Tibial nerve (tissue), 4 donors: ENCODE measurements at regions not wholly inside any gene's neighbourhood (a gene's known extent, or its start where the extent isn't known, plus 50 kb on each side); places are given as distances from the start of the nearest gene placed in this dataset.

ENCODE experiments used
- DNase-seq, 2 donors: peaks; one replicate each; pipeline ENCODE4 v3.0.0-alpha.2; 2019; ENCODE audit warnings: low spot score in 2 of 2
- H3K27ac ChIP-seq, 4 donors: fragments of 200-600 bp; sonication (generic) in 3 of 4; one replicate each; pipeline ENCODE4 v1.5.1; 2017 to 2019; ENCODE audit warnings: mild to moderate bottlenecking in 1 of 4
- H3K27me3 ChIP-seq, 2 donors: fragments of 200-600 bp; sonication (generic) in 1 of 2; one replicate each; pipeline versions ENCODE4 v1.5.1 to v1.6.0; 2017 to 2019
- H3K36me3 ChIP-seq, 3 donors: fragments of 200-600 bp; sonication (generic); one replicate each; pipeline ENCODE4 v1.5.1; 2018 to 2019
- H3K4me1 ChIP-seq, 4 donors: fragments of 200-600 bp; sonication (generic) in 3 of 4; one replicate each; pipeline ENCODE4 v1.5.1; 2017 to 2019
- H3K4me3 ChIP-seq, 4 donors: fragments of 200-600 bp; sonication (generic) in 3 of 4; one replicate each; pipeline ENCODE4 v1.5.1; 2017 to 2019; ENCODE audit warnings: mild to moderate bottlenecking in 1 of 4, moderate library complexity in 1 of 4
- H3K9me3 ChIP-seq, 4 donors: fragments of 200-600 bp; sonication (generic) in 3 of 4; one replicate each; pipeline ENCODE4 v1.5.1; 2017 to 2019
- EP300 ChIP-seq, 2 donors: sonication (generic); formaldehyde crosslinking; IDR thresholded peaks; one replicate each; pipeline ENCODE4 v1.6.1; 2017; ENCODE audit warnings: antibody characterized with exemption in 2 of 2, mild to moderate bottlenecking in 1 of 2
- POLR2A ChIP-seq, 2 donors: fragments of 450-650 bp; IDR thresholded peaks; one replicate each; pipeline ENCODE4 v1.6.1; 2017; ENCODE audit warnings: antibody characterized with exemption in 2 of 2, mild to moderate bottlenecking in 2 of 2, moderate library complexity in 2 of 2
- WGBS, 2 donors: methylation state at CpG; one replicate each; pipeline ENCODE4 v1.1.5; 2018; 5-methylcytosine and 5-hydroxymethylcytosine counted together
- TF ChIP-seq, protein P1 (sequence below), 5 experiments: fragments of 200-600 bp in 3 of 5; fragments of 450-650 bp in 2 of 5; sonication (generic) in 3 of 5; IDR thresholded peaks; one replicate each; pipeline ENCODE4 v1.5.1; 2016 to 2019; ENCODE audit warnings: antibody characterized with exemption in 5 of 5, mild to moderate bottlenecking in 3 of 5, moderate library complexity in 2 of 5

DNA sequence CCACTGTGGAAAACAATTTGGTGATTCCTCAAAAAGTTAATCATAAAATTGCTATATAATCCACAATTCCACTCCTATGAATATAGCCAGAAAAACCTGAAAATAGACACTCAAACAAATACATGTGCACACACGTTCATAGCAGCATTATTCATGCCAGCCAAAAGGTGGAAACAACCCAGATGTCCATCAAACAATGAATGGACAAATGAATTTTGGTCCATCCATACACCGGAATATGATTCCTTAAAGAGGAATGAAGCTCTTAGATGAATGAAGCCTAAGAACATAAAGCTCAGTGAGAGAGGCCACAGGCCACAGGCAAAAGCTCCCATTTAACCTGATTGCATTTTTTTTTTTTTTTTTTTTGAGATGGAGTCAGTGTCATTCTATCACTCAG, 114.6 kb upstream of the TNRC6C start:
- TF ChIP-seq EP300 (IDR thresholded peaks at IDR 0.05) (no peak), POLR2A (IDR thresholded peaks at IDR 0.05) (no peak)
- TF ChIP-seq, protein P1, sequence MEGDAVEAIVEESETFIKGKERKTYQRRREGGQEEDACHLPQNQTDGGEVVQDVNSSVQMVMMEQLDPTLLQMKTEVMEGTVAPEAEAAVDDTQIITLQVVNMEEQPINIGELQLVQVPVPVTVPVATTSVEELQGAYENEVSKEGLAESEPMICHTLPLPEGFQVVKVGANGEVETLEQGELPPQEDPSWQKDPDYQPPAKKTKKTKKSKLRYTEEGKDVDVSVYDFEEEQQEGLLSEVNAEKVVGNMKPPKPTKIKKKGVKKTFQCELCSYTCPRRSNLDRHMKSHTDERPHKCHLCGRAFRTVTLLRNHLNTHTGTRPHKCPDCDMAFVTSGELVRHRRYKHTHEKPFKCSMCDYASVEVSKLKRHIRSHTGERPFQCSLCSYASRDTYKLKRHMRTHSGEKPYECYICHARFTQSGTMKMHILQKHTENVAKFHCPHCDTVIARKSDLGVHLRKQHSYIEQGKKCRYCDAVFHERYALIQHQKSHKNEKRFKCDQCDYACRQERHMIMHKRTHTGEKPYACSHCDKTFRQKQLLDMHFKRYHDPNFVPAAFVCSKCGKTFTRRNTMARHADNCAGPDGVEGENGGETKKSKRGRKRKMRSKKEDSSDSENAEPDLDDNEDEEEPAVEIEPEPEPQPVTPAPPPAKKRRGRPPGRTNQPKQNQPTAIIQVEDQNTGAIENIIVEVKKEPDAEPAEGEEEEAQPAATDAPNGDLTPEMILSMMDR (IDR thresholded peaks at IDR 0.05): no peak
- Histone ChIP-seq H3K9me3 (no peaks in the 10 kb centered on the region), H3K27me3 (no peaks in the 10 kb centered on the region), H3K36me3 (no peaks in the 10 kb centered on the region), H3K4me1 (peaks cover 0 to 15% (median 7%) of the 10 kb centered on the region in 4 donors), H3K27ac (no peak overlapping the region), H3K4me3 (no peak overlapping the region)
- 72 to 75% methylated on average over 2 of the region's 2 CpGs for WGBS, 2 donors
- no peak for DNase-seq

DNA sequence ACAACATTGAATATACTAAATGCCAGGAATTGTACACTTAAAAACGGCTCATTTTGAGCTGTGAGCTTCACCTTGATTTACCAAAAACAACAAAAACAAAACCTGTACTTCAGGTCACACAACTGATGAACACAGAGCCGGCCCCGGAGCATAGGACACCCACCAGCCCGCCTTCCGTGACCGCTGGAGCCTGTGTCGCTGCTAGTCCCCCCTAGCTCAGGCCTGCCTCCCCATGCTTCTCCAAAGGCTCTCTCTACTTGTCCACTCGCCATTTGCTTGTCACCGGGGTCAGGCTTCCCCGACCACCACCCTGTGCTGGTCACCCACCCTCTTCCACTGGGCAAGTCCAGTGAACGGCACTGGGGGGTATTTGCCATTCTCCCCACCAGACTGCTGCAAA, 113.8 kb upstream of the TNRC6C start:
- WGBS, 2 donors: 90 to 93% methylated on average over 11 of the region's 11 CpGs
- Histone ChIP-seq H3K4me3 (no peak overlapping the region), H3K36me3 (no peaks in the 10 kb centered on the region), H3K27ac (no peak overlapping the region), H3K9me3 (no peaks in the 10 kb centered on the region), H3K27me3 (no peaks in the 10 kb centered on the region), H3K4me1 (peaks cover 0 to 15% (median 6%) of the 10 kb centered on the region in 4 donors)
- no peak for TF ChIP-seq POLR2A (IDR thresholded peaks at IDR 0.05)
- TF ChIP-seq, protein P1 (IDR thresholded peaks at IDR 0.05): no peak
- TF ChIP-seq EP300 (IDR thresholded peaks at IDR 0.05): no peak
- no peak for DNase-seq

DNA sequence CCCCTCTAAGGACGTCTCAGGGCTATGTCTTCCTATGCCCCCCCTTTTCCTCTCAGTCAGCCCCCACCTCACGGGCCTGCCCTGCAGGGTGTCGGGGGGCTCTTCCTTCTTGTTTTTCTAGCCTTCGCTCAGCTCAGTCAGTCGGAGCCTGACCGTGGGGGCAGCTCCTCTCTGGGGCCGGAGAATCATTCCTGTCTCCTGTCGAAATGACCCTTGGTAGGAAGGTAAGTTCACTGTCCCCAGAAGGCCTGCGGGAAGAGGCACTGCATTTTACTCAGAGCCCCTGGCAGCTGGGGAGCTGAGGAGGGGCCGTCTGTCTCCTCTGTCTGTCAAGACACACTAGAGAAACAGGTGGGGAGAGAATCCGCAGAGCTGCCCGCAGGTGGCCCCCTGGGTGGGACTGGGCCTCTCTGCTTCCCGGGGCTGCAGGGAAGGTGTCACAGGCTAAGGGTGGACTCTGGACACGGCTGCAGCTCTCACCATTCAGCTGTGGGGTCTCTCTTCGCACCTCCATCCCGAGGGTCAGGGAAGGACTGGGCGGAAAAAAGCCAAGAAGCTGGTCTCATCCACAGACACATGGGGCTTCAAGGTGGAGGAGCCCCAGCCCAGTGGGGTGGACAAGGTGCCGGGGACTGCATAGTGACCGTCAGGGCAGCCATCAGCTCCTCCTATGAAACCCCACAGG, 112.8 kb upstream of the TNRC6C start:
- H3K27me3 ChIP-seq: no peaks in the 10 kb centered on the region
- H3K9me3 ChIP-seq: no peaks in the 10 kb centered on the region
- WGBS, 2 donors: 87 to 89% methylated on average over 14 to 15 of the region's 19 CpGs
- DNase-seq: no peak
- peaks cover 0 to 15% (median under 1%) of the 10 kb centered on the region in 4 donors for H3K4me1 ChIP-seq
- TF ChIP-seq EP300 (IDR thresholded peaks at IDR 0.05) (no peak), POLR2A (IDR thresholded peaks at IDR 0.05) (no peak)
- TF ChIP-seq, protein P1 (IDR thresholded peaks at IDR 0.05): no peak
- H3K27ac ChIP-seq: no peak overlapping the region
- H3K4me3 ChIP-seq: no peak overlapping the region
- no peaks in the 10 kb centered on the region for H3K36me3 ChIP-seq

DNA sequence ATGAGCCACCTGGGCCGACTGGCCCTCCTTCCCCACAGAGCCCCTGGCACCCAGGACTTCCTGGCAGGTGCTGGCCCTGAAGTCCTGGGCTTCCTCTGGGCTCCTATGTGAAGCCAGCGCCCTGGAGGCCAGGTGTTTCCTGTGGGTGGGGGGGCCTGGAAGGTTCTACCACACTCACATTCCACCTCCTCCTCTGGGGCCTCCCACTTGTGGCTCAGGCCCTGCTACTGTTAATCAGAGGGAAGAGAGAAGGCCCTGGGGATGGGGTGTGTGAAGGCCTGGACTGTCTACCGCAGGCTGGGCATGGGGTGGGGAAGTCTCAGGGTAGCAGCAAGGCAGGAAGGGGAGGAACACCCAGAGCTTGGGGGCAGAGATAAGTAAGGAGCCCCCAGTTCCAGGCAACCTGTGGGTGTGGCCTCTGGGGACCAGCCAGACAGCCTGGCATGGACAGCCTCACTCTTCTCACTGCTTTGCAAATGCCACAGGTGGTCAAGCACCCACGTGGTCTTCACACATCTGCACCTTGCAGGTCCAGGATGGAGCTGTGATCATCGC, 111.9 kb upstream of the TNRC6C start:
- no peaks in the 10 kb centered on the region for H3K27me3 ChIP-seq
- H3K4me3 ChIP-seq: no peak overlapping the region
- no peaks in the 10 kb centered on the region for H3K36me3 ChIP-seq
- 63 to 66% methylated on average over 3 to 5 of the region's 5 CpGs for WGBS, 2 donors
- TF ChIP-seq POLR2A (IDR thresholded peaks at IDR 0.05): no peak
- no peak for TF ChIP-seq EP300 (IDR thresholded peaks at IDR 0.05)
- TF ChIP-seq, protein P1 (IDR thresholded peaks at IDR 0.05): no peak
- H3K9me3 ChIP-seq: no peaks in the 10 kb centered on the region
- H3K4me1 ChIP-seq: peaks cover 0 to 15% (median 0%) of the 10 kb centered on the region in 4 donors
- no peak for DNase-seq
- no peak overlapping the region for H3K27ac ChIP-seq

DNA sequence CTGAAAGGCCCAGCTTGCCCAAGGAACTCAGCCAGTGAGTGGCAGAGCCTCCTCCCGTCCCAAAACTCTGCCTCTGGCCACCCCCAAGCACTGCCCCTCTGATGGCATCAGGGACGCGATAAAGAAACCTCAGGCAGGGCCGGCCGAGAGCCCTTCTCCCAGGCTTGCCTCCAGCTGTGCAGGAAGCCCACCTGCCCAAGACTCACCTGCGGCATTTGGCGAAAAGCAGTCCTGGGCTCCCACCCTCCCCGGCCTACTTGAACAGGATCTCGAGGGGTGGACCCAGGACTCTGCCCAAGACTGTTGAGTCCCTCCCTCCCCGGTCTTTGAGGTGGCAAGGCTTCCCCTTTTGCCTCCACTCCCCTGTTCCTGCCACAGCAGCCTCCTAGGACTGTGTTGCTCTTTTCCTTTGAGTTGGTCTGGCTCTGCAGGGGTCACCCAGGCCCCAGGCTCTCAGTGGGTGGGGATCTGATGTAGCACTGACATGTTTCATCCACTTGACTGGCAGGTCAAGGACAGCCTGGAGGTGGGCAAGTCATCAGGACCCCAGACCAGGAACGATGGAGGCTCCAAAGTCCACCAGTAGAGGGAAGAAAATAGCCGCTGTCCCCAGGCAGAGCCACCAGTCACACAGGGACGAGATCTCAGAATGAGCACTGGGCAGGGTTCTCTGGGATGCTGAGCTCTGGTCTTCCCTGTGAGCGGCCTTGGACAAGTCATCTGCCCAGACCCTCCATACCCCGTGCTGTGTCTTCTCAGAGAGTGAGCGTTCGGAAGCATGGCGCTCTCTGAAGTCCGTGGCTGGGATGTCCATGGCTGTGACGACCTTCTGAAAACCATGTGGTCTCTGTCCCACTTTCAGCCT, 111.0 kb upstream of the TNRC6C start:
- DNase-seq: no peak
- no peak overlapping the region for H3K4me3 ChIP-seq
- no peaks in the 10 kb centered on the region for H3K9me3 ChIP-seq
- H3K27me3 ChIP-seq: no peaks in the 10 kb centered on the region
- H3K36me3 ChIP-seq: no peaks in the 10 kb centered on the region
- TF ChIP-seq EP300 (IDR thresholded peaks at IDR 0.05) (no peak), POLR2A (IDR thresholded peaks at IDR 0.05) (no peak)
- TF ChIP-seq, protein P1 (IDR thresholded peaks at IDR 0.05): no peak
- H3K27ac ChIP-seq: no peak overlapping the region
- 88 to 91% methylated on average over 20 of the region's 20 CpGs for WGBS, 2 donors
- peaks cover 0 to 12% (median 0%) of the 10 kb centered on the region in 4 donors for H3K4me1 ChIP-seq
